VCaP (cell line): ENCODE measurements at regions not wholly inside any gene's neighbourhood (a gene's known extent, or its start where the extent isn't known, plus 50 kb on each side); places are given as distances from the start of the nearest gene placed in this dataset.
"Not testable (repeated sequence)": the region's sequence is repeated elsewhere in the genome, so short reads cannot be mapped to it uniquely, and the experiment has no call there.

Experiments
- H3K27ac ChIP-seq: fragments of 450-650 bp; 2 replicates; pipeline ENCODE4 v1.5.1; 2017

DNA sequence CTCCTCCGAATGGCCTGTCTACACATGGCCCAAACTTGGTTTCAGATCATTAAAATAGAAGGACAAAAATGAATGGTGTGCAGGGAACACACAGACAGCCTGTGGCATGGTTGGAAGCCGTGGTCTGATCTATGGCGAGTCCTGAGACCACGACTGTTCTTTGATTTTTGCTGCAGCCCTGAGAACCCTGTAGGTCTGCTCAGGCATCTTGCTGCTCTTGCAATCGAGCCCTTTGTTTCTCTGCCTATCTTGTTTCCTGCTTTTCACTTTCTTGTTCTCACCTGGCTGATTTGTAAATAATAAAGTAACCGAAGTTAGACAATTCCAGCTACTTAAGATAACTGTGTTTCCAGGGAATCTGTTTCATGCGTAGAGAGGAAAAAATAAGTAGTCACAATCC is 54.1 kb upstream of the NBPF9 start:
- not testable (repeated sequence) for H3K27ac ChIP-seq

DNA sequence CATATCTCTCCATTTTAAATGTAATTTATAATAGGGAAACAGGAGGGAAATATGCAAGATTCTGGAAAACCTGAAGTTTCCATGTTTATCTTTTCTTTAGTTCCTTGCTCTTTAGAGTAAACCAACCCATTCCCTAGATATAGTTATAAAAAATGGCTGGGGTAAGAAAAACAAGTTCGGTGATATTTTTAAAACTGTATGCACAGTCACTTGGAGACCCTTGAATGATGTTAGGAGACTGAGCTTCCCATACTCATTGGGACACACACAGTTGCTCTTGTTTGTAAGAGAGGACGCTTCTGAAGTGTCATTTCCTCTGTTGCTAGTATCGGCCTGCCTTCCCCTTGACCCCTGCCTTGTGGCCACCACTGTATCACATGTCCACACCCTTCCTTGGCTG is 55.0 kb upstream of the NBPF9 start:
- not testable (repeated sequence) for H3K27ac ChIP-seq

DNA sequence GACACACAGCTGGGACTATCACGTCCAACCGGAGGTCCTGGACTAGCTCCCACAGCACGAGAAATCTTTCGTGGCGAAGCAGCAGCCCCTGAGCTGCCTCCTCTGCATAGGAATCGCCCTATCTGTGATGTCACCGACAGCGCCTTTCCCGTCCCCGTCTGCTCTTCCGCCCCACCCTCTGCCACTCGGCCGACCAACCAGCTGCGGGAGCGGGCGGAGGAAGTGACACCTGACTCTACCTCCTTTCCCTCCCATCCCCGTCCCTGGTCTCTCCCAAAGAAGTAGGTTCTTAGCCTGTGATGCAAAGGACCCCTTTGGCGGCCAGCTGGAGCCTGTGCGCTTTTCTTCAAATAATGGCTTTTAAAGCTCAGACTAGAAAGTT is 59.7 kb upstream of the NBPF9 start:
- H3K27ac ChIP-seq = not testable (repeated sequence)

DNA sequence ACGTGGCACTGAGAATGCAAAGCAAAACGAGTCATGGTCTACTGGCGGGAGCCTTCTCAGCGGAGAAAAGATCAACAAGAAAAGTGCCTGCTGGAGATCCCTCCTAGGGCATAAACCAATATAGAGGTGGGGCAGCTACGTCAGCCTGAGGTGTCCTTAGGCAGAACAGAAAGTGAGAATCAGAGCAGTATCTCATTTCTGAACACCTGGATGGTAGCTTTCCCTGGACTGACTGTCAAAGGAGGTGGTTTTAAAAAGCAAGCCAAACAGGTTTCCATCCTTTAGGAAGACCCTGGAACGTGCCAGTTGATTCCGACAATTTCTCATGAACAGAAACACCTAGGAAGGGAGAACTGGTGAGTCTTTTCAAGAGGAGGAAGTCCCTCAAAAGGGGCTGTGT is 71.4 kb upstream of the NBPF9 start:
- not testable (repeated sequence) for H3K27ac ChIP-seq

DNA sequence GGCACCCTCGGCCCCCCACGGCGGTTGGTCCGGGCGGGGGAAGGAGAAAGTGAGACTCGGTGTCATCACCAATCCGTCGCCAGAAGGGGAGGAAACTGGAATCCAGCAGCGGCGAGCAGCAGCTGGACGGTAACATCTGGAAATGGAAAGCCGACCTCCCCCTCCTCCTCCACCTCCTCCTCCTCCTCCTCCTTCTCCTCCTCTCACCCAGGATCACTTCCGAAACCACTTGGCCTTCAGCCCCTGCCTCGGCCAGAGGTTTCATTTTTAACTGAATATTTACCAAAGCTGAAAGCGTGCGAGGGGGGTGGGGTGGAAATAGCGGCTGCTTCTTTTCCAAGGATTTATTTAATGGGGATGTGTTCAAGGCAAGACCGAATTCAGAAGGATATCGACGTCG is 72.5 kb upstream of the NBPF9 start:
- not testable (repeated sequence) for H3K27ac ChIP-seq

DNA sequence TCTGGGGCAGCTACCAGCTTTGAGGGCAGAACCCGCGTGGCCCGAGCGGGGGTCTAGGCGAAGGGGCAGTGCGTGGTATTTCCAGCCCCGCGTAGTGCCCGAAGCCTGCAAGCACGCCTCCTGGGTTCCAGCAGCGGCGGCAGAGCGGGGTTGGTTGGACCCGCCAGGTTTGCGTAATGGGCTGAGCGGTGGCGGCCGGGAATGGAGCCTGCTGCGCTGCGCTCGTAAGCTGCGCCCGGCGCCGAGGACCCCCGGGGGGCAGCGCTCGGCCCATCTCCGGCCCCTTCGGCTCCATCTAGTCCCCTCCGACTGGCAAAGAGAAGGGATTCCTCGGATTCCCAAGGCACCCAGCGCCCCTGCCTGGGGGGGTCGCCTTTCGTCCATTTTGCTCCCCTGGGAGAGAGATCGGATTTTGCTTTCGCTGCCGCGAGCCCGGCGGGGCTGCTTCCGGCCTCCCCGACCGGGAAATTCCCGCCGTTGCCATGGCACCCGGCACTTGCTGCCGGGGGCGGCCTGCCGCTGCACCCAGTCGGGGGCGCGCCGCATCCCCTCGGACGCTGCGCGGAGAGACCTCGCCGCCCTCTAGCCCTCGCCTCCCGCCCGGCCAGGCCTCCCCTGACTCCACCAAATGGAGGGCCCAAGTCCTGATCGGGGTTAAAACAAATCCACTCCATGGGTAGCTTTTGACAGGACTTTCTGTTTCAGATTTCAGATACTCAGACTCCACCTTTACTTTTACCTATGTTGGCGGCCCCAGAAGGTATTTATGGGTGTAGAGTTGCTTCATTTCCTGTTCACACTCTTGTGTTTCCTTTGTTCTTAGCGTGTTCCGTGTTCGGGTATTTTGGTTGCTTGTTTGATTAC is 73.3 kb upstream of the NBPF9 start:
- H3K27ac ChIP-seq = peak overlapping the region; percentile 49; the same call in 1 of the 2 replicates

DNA sequence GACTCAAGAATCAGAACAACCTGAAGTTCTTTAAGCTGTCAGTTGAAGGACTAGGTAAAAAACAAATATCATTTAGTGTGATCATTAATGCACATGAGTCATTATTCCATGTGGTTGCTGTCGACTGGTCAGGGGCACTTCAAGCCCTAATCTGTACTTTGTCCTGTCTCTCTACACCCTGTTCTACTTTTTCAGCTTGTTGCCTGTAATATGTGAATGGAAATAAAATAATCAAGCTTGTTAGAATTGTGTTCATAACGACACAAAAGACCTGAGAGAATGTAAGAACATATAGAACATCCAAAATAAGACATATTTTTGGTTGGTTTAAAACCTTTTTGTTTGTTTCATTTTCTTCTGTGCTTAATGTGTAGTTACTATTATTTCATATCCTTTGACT is 87.4 kb upstream of the NBPF9 start:
- H3K27ac ChIP-seq = not testable (repeated sequence)

DNA sequence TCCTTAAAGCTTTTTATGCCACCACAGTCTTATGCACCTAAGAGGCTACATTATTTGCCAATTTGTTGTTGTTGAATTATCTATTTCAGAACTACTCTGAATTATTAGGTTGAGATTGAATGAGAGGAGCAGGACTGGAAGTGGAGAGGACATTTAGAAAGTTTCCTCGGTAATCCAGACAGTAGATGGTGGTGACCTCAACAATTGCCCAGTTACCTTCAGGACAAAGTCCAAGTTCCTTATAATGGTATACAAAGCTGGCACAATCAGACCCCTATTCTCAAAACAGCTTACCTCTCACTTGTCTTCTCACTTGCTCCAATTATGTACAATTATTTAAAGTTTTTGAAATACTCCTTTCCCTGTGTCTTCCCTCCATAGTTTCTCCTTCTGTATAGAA is 93.3 kb upstream of the NBPF9 start:
- H3K27ac ChIP-seq = not testable (repeated sequence)

DNA sequence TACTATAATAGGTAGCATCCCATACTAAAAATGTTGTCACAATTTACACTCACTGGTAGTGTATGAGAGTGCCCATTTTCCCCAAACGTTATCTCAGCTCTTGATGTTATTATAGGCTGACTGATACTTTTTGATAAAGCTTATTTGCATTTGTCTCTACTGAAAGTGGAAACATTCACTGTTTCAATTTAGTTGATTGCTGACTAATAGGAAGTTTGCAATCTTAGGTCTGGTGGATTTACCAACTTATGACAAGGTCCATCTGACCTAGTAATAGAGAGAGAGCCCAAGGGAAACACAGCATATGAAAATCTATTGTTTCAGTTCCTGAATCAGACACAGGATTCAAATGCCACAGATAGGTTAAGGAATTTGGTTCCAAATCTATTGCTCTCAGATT is 97.2 kb upstream of the NBPF9 start:
- not testable (repeated sequence) for H3K27ac ChIP-seq

DNA sequence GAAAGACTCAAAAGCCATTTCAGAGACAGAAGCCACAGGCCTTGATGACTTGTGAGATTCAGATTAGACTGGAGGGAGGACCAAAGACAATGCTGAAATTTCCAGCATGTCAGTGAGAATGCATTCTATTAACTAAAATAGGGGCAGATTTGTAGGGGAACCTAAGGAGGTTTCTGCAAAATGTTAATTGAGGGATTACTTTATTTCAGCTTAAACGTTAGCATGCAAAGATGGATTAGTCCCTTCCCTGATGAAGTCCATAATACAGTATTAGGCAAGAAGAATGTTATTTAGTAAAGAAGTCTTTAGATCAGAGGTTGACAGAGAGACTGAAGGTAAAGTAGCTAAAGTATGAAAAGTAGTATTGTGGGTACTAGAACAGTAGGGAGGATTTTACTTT is 98.9 kb upstream of the NBPF9 start:
- H3K27ac ChIP-seq = not testable (repeated sequence)

DNA sequence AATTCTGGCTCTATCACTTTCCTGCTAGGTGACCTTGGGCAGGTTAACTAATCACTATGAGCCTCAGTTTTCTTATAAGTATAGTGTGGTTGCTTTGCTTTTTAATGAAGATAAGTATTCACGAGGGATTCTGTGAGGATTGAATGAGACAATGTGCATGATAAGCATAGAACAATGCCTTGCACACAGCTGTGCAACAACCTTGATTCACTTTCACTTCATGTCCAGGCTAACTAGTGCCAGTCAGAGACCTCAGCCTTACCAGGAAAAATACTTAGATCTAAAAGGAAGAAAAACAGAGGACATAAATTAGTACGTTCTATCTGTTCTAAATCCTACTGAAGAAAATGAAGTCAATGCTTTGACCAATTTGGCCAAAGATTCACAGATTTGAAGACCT is 101.0 kb upstream of the NBPF9 start:
- H3K27ac ChIP-seq = not testable (repeated sequence)

DNA sequence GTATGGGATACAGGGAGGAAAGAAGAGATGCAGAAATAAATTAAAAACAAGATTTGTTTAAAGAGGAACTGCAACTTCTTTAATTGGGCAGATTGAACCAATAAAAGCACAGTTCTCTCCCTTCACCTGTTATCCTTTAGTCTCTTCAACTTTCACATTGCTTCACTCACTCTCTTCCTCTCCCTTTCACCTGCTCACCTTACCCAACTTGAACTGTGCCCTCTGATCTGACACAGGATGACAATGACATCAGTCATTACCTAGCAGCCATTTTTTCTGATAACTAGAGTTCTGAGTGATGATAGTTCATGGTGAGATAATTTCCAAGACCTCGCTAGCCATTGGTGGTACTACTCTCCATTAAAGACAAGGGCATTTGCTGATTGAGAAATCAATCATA is 105.5 kb upstream of the NBPF9 start:
- H3K27ac ChIP-seq = not testable (repeated sequence)

DNA sequence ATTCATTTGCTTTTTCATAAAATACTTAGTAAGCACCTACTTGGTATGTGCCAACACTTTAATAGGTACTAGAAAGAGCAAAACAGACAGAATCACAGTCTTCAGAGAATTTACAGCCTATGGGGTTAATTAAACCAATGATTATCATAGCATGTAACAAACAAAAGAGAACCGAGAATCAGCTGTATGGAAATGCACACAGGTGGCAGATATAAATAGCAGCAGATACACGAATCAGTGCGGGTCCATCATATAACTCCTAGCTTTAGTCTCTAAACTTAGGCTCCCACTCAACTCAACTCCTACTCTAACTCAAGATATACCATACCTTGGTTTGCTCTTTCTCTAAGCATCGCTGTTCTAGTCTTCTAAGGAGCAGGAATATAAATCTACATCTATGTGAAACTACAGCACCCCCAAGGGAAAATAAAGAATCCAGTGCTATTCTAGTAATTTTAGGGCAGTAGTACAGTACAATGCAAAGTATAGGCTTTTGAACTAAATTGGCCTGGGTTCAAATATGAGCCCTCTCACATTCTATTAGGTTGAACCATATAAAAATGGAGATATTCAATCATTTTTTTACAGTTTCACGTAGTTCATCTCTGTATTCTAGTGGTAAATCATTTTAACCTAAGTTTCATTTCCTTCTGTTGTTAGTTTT is 108.5 kb upstream of the NBPF9 start:
- not testable (repeated sequence) for H3K27ac ChIP-seq

DNA sequence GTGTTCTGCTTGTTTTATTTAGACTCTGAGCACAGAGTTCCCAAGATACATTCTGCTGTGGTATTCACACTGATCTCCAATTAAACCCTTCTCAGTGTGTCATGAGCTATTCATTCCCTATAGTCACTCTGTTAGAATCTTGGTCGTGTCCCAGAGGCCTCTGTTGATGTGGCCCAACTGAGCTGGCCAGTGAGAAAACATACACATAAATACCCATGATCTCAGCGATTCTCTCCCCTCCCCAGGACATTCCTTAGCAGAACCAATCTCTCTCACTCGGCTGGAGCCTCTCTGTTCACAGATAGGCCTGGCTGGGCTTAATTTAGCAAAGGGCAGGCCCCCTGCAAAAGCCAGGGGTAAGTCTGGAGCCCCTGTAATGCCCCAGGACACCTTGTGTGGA is 109.6 kb upstream of the NBPF9 start:
- not testable (repeated sequence) for H3K27ac ChIP-seq

DNA sequence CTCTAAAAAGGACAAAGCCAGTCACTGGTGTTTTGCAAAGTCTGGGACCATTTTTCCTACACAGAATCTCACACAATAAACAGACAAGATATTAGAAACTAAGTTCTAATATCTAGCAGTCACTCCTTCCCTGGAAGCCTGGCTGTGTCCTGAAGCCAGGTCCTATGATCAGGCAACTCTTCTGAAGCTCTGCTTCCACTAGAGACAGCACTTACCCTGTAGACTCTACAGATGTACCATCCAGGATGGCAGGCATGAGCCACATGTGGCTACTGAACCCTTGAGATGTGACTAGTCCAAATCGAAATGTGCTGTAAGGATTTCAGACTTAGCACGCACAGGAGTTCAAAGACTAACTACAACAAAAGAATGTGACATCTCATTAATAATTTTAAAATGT is 110.3 kb upstream of the NBPF9 start:
- H3K27ac ChIP-seq = not testable (repeated sequence)

DNA sequence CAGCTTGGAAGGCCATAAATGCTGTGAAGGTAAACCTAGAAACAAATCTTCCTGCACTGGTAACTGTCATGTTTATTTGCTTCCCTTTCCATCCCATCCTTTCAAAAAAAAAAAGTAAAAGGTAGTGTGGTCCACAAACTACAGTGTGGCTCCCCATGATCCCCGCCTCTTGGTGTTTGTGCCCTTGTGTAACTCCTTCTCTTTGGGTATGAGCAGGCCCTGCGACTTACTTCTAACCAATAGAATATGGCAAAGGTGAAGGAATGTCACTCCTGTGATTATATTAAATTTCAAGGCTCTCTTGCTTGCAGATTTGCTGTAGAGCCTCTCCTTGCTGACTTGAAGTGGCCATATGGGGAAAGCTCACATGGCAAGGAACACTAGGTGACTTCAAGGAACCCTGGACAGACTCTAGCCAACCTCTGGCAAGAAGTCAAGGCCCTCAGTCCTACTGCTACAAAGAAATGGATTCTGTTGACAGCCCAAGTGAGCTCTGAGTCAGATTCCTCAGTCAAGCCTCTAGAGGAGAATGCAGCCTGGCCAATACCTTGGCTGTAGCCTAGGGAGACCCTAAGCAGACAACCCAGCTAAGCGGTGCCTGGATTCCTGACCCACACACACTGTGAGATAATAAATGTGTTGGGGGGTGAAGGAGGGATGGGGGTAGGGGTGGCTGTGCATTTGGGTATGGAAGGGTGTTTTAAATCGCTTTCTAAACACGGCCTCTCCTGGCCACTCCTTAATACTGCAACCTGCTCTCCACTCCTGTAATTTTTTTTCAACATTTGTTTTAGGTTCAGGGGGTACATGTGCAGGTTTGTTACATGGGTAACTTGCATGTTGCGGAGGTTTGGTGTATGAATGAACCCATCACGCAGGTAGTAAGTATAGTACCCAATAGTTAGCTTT is 115.0 kb upstream of the NBPF9 start:
- H3K27ac ChIP-seq = not testable (repeated sequence)

DNA sequence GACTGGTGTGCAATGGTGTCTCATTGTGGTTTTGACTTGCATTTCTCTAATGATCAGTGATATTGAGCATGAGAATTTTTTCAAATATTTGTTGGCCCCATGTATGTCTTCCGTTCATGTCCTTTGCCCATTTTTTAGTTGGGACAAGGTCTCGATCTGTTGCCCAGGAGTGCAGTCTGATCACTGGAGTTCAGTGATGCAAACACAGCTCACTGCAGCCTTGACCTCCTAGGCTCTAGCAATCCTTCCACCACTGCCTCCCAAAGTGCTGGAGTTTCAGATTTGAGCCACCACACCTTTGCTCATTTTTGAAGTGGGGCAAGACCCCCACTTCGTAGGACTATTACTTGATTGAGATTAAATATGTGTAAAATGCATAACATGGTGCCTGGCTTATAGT is 116.2 kb upstream of the NBPF9 start:
- H3K27ac ChIP-seq = not testable (repeated sequence)

DNA sequence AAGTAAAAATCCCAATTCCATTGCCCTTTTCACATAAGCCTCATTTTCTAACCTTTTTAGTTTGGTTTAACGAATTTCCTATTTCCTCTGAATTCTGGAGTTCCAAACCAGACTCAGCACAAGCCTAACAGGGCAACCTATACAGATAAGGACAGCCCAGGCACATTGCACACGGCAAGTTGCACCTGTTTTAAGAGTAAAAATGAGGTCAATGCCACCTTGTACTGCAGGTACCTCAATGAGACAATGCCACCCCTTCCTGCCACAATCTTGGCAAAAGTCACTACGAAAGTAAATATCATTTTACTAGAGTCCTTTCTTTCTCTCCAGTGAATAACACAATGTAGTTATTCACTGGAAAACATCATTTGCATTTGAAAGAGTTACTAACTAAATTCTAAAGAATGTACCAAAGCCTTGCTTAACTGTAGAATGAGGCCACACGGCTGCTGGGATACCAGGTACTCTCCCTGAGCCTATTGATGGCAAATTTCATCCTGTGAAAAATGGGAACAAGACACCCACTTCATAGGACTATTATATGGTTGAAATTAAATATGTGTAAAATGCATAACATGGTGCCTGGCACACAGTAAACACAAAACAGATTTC is 117.2 kb upstream of the NBPF9 start:
- not testable (repeated sequence) for H3K27ac ChIP-seq

DNA sequence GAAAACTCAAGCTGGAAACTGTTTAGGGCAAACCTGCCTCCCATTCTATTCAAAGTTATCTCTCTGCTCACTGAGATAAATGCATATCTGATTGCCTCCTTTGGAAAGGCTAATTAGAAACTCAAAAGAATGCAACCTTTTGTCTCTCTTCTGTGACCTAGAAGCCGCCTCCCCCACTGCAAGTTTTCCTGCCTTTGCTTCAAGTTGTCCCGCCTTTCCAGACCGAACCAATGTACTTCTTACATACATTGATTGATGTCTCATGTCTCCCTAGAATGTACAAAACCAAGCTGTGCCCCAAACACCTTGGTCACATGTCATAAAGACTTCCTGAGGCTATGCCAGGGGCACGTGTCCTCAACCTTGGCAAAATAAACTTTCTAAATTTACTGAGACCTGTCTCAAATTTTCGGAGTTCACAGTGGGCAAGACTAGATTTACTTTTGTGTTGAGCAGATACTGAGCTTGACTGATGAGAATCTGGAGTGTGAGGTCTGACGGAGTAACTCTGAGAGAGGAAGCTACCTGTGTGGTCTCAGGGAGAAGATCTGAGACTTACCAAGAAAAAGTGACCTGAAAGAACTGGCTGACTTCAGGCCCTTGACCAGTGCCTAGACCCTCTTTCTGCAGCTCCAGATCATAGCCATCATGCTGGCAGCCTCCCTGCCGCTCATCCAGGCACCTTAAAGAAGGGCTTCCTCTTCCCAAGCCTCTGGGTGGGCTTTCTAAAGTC is 124.7 kb upstream of the NBPF9 start:
- not testable (repeated sequence) for H3K27ac ChIP-seq

DNA sequence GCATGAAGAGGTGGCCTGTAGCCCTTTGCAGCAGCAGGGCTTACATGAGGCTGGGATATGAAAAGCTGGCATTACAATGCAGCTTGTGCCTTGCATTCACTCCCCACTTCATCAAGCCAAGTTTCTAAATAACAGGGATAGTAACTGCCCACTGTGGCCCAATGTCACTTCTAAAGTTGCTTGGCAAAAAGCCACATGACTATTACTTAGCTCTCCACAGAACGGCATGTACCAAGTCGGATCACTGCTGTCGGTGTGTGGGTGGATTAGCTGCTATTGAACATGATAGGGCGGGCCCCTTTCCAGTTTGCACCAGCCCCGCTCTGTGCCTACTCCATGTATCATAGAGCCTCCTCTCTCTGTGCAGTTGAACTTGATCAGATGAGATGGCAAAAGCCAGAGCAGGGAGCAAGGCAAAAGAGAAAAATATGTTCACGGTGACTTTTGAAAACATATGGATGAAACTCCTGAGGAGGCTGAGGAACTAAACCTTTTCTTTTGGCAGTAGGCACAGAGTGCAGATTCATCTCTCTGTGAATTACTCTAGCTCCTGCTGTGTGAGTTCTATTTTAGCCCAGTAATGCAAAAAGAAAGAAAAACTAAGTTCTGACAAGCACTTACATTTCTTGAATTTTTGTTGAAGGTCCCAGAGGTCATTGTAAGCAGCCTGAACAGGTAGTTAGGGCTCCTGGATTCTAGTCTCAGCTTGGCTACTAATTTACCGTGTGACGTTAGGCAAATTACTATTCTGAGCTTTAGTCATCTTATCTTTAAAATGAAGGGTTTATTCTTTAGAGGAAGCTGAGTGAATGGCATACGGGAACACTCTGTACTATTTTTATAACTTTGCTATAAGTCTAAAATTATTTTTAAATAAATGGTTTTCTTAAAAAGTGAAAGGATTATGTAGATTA is 125.6 kb upstream of the NBPF9 start:
- H3K27ac ChIP-seq = not testable (repeated sequence)
